Activated CD8-positive, alpha-beta T cell treated with anti-CD3 and anti-CD28 coated beads, Interleukin-2, amount 10 ng/mL, durations not matched to agents 7 days and 5 days (primary cell): ENCODE measurements at regions not wholly inside any gene's neighbourhood (a gene's known extent, or its start where the extent isn't known, plus 50 kb on each side); places are given as distances from the start of the nearest gene placed in this dataset.
"Not testable (repeated sequence)": the region's sequence is repeated elsewhere in the genome, so short reads cannot be mapped to it uniquely, and the experiment has no call there.

Experiments
- ATAC-seq: fragments of 150-1000 bp; cut with Tn5 transposase; one replicate; pipeline ENCODE4 v1.10.0; 2021; ENCODE audit warnings: moderate library complexity
- CTCF ChIA-PET: fragments of 350-600 bp; sonication (Branson Sonifier 250); formaldehyde crosslinking; loops from one replicate; lab custom pipeline; 2021; ENCODE audit warnings: antibody characterized with exemption; lab: Charles Lee
- POLR2A ChIA-PET: fragments of 350-600 bp; sonication (Branson Sonifier 250); formaldehyde crosslinking; loops from one replicate; lab custom pipeline; 2021; ENCODE audit warnings: antibody characterized with exemption; lab: Charles Lee
- DNase-seq: peaks from one replicate; pipeline ENCODE4 v3.0.0-alpha.2; 2020
- H3K27ac Mint-ChIP-seq: one replicate; pipeline ENCODE4 v1.8.0; 2021; ENCODE audit warnings: mild to moderate bottlenecking, mixed read lengths
- H3K27me3 Mint-ChIP-seq: one replicate; pipeline ENCODE4 v1.8.0; 2021; ENCODE audit warnings: low read depth, mixed read lengths
- H3K36me3 Mint-ChIP-seq: one replicate; pipeline ENCODE4 v1.8.0; 2021; ENCODE audit warnings: low read depth, mixed read lengths
- H3K4me1 Mint-ChIP-seq: one replicate; pipeline ENCODE4 v1.8.0; 2021; ENCODE audit warnings: low read depth, mixed read lengths
- H3K4me3 Mint-ChIP-seq: one replicate; pipeline ENCODE4 v1.8.0; 2021; ENCODE audit warnings: mild to moderate bottlenecking, mixed read lengths
- H3K9me3 Mint-ChIP-seq: one replicate; pipeline ENCODE4 v1.8.0; 2022; ENCODE audit warnings: mixed read lengths; ENCODE audit not compliant: insufficient read depth

DNA sequence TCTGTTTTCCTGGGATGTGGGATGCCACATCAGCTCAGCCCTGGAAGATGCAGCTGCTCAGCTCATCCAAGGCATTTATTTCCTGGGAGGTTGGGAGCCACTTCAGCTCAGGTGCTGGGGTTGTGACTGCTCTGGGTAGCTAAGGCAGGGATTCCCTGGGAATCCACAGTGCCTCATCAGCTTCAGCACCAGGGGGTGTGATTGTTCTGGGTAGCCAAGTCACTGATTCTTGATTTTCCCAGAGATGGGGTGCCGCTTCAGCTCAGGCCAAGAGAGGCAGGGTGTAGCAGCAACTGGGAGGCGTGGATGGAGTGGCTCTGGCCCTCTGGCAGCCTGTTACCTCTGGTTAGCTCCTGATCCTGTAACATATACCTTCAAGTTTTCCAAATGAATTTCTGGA is 81.3 kb upstream of the PRMT8 start:
- ATAC-seq = no peak
- Mint-ChIP-seq H3K4me3 (no peak overlapping the region), H3K4me1 (no peaks in the 10 kb centered on the region), H3K27ac (no peak overlapping the region), H3K36me3 (peaks cover 4% of the 10 kb centered on the region), H3K9me3 (peaks cover 20% of the 10 kb centered on the region), H3K27me3 (no peaks in the 10 kb centered on the region)
- no peak for DNase-seq
- POLR2A ChIA-PET = no interaction called here
- CTCF ChIA-PET = no interaction called here

GRCh38 chr12:3416159-3416558 is 74.8 kb upstream of the PRMT8 start:
- no peak overlapping the region for H3K27ac Mint-ChIP-seq
- no peaks in the 10 kb centered on the region for H3K9me3 Mint-ChIP-seq
- CTCF ChIA-PET = interaction anchor here (0.9 kb wide), 1 partner anchor 116 kb away, joined by 3 read pairs; no protein-coding TSS in a partner anchor
- H3K4me3 Mint-ChIP-seq = no peak overlapping the region
- no peaks in the 10 kb centered on the region for H3K4me1 Mint-ChIP-seq
- H3K27me3 Mint-ChIP-seq = peaks cover 2% of the 10 kb centered on the region
- no peak for DNase-seq
- H3K36me3 Mint-ChIP-seq = no peaks in the 10 kb centered on the region
- POLR2A ChIA-PET = no interaction called here
- no peak for ATAC-seq

DNA sequence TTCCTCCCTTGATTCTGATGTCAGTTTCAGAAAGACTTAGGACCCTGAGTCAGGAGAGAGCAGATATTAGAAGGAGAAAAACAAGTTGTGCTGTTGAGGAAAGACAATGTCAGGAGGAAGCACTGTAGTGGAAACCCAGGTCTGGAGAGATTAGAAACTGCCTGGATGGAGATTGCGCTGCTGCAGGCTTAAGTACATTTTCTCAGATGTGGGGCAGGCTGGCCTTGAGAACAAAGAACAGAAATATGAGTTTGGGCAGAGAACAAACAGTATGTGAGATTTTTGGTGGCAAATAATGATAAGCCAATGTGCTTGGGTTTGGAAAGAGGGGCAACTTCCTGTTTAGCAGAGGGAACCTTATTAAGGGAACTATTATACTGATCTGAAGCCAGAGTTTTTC is 74.3 kb upstream of the PRMT8 start:
- POLR2A ChIA-PET = no interaction called here
- CTCF ChIA-PET = no interaction called here
- no peak for DNase-seq

GRCh38 chr12:3417113-3417512 is 73.9 kb upstream of the PRMT8 start:
- ATAC-seq (no peak), DNase-seq (no peak)
- Mint-ChIP-seq H3K4me3 (no peak overlapping the region), H3K27ac (no peak overlapping the region), H3K4me1 (no peaks in the 10 kb centered on the region), H3K36me3 (no peaks in the 10 kb centered on the region), H3K9me3 (no peaks in the 10 kb centered on the region), H3K27me3 (peaks cover 2% of the 10 kb centered on the region)
- ChIA-PET CTCF (no interaction called here), POLR2A (no interaction called here)

More for the DNA sequence above, 74.3 kb upstream of the PRMT8 start:
- no peaks in the 10 kb centered on the region for H3K36me3 Mint-ChIP-seq
- H3K4me3 Mint-ChIP-seq = no peak overlapping the region
- ATAC-seq = no peak
- H3K27ac Mint-ChIP-seq = no peak overlapping the region
- no peaks in the 10 kb centered on the region for H3K4me1 Mint-ChIP-seq
- H3K9me3 Mint-ChIP-seq = no peaks in the 10 kb centered on the region
- peaks cover 2% of the 10 kb centered on the region for H3K27me3 Mint-ChIP-seq

DNA sequence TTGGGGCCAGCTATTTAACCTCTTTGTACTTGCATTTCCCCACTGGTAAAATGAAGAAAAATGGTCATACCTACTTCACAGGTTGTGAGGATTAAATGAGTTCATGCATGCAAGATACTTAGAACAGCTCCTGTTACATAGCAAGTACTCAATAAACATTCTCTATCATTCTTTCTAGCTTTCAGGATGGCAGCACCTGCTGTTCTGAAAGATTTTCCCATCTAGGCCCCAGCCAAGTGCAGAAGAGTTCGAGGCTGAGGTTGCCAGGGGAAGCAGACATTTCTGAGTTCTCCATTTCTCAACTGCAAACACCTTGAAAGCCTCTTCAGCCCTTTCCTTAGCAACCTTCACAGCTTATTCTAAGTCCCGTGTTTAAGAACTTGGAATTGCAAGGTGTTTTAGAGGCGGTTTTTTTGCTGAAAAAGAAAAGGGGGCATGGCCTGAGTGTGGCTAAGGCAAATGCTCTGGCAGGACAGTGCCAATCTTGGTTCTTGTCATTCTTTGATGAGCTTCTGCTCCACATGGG is 73.0 kb upstream of the PRMT8 start:
- ChIA-PET POLR2A (no interaction called here), CTCF (no interaction called here)
- no peaks in the 10 kb centered on the region for H3K4me1 Mint-ChIP-seq
- no peaks in the 10 kb centered on the region for H3K36me3 Mint-ChIP-seq
- no peak overlapping the region for H3K4me3 Mint-ChIP-seq
- peaks cover 2% of the 10 kb centered on the region for H3K27me3 Mint-ChIP-seq
- no peaks in the 10 kb centered on the region for H3K9me3 Mint-ChIP-seq
- DNase-seq (no peak), ATAC-seq (no peak)
- no peak overlapping the region for H3K27ac Mint-ChIP-seq

- no peaks in the 10 kb centered on the region for H3K4me1 Mint-ChIP-seq
- no peaks in the 10 kb centered on the region for H3K36me3 Mint-ChIP-seq
- H3K4me3 Mint-ChIP-seq = no peak overlapping the region
- DNase-seq (no peak), ATAC-seq (no peak)
- H3K27ac Mint-ChIP-seq = no peak overlapping the region
- POLR2A ChIA-PET = no interaction called here
- H3K27me3 Mint-ChIP-seq = peaks cover 2% of the 10 kb centered on the region
- H3K9me3 Mint-ChIP-seq = no peaks in the 10 kb centered on the region
- CTCF ChIA-PET = no interaction called here
These were observed 72.2 kb upstream of the PRMT8 start for GRCh38 chr12:3418609-3419390.

DNA sequence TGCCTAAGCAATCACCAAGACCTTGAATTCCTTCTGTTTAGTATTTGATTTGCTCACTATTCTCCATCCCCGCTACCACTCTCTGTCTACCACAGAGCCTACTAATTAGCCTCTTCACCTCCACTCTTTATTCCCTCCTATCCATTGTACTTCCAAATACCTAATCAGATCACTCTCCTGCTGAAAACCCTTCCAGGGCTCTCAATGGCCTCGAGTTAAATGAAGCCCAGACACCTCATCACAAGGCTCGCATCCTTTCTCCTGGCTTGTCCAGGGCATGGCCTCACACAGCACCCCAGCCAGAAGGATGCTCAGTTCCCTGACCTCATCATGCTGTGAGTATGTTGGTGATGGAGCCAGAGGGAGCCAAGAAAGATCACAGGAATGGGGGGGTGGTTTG is 71.4 kb upstream of the PRMT8 start:
- Mint-ChIP-seq H3K4me3 (no peak overlapping the region), H3K36me3 (no peaks in the 10 kb centered on the region), H3K4me1 (no peaks in the 10 kb centered on the region), H3K9me3 (no peaks in the 10 kb centered on the region), H3K27me3 (peaks cover 2% of the 10 kb centered on the region), H3K27ac (no peak overlapping the region)
- ChIA-PET CTCF (no interaction called here), POLR2A (no interaction called here)
- ATAC-seq (no peak), DNase-seq (no peak)

- CTCF ChIA-PET = no interaction called here
- no peaks in the 10 kb centered on the region for H3K4me1 Mint-ChIP-seq
- no peak for ATAC-seq
- no peak for DNase-seq
- no peaks in the 10 kb centered on the region for H3K9me3 Mint-ChIP-seq
- no peak overlapping the region for H3K27ac Mint-ChIP-seq
- POLR2A ChIA-PET = no interaction called here
- H3K27me3 Mint-ChIP-seq = peaks cover 2% of the 10 kb centered on the region
- no peaks in the 10 kb centered on the region for H3K36me3 Mint-ChIP-seq
- H3K4me3 Mint-ChIP-seq = no peak overlapping the region
These were observed 70.3 kb upstream of the PRMT8 start for GRCh38 chr12:3420693-3421092.

GRCh38 chr12:3421191-3421978 is 69.6 kb upstream of the PRMT8 start:
- no peaks in the 10 kb centered on the region for H3K9me3 Mint-ChIP-seq
- POLR2A ChIA-PET = no interaction called here
- no peak overlapping the region for H3K4me3 Mint-ChIP-seq
- no peak overlapping the region for H3K27ac Mint-ChIP-seq
- H3K36me3 Mint-ChIP-seq = no peaks in the 10 kb centered on the region
- ATAC-seq (no peak), DNase-seq (no peak)
- H3K27me3 Mint-ChIP-seq = peaks cover 2% of the 10 kb centered on the region
- H3K4me1 Mint-ChIP-seq = no peaks in the 10 kb centered on the region
- CTCF ChIA-PET = no interaction called here

DNA sequence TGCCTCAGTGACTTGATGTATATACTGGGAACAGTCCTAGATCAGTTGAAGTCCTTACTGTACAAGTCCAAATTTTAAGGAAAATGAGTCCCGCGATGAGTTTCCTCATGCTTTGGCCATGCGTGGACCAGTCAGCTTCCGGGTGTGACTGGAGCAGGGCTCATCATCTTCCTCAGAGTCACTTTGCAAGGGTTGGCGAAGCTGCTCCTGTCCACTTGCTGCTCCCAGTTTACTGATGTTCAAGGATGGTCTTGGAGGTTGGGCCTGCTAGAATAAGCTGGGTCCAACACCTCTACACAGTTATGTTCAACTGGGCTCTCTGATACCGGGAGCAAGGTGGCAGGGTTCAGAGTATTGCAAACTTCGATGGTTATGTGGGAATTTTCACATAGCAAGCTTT is 66.2 kb upstream of the PRMT8 start:
- H3K36me3 Mint-ChIP-seq, H3K4me3 Mint-ChIP-seq, ATAC-seq, H3K9me3 Mint-ChIP-seq, H3K27ac Mint-ChIP-seq, H3K4me1 Mint-ChIP-seq, DNase-seq, POLR2A ChIA-PET: not testable (repeated sequence)
- H3K27me3 Mint-ChIP-seq = peaks cover 10% of the 10 kb centered on the region
- CTCF ChIA-PET = interaction anchor here (1.2 kb wide), 1 partner anchor 124 kb away, joined by 4 read pairs; no protein-coding TSS in a partner anchor

GRCh38 chr12:3427956-3428355 is 63.0 kb upstream of the PRMT8 start:
- DNase-seq (no peak), ATAC-seq (no peak)
- ChIA-PET CTCF (no interaction called here), POLR2A (no interaction called here)
- Mint-ChIP-seq H3K4me1 (peaks cover 12% of the 10 kb centered on the region), H3K36me3 (peaks cover 7% of the 10 kb centered on the region), H3K9me3 (peaks cover 8% of the 10 kb centered on the region), H3K27me3 (peaks cover 10% of the 10 kb centered on the region), H3K27ac (no peak overlapping the region), H3K4me3 (no peak overlapping the region)

DNA sequence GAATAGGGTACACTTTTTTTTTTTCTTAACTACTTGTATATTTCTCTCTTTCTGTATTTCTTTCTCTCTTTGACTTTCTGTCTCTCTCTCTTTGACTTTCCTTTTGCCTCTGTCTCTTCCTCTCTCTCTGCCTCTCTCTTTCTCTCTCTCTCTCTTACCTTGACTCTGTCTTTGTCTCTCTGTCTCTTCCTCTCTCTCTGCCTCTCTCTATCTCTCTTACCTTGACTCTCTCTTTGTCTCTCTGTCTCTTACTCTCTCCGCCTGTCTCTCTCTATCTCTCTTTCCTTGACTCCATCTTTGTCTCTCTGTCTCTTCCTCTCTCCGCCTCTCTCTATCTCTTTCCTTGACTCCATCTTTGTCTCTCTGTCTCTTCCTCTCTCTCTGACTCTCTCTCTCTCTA is 62.4 kb upstream of the PRMT8 start:
- Mint-ChIP-seq H3K4me1 (peaks cover 12% of the 10 kb centered on the region), H3K4me3 (no peak overlapping the region), H3K9me3 (peaks cover 8% of the 10 kb centered on the region), H3K27me3 (peaks cover 10% of the 10 kb centered on the region), H3K27ac (no peak overlapping the region), H3K36me3 (peaks cover 7% of the 10 kb centered on the region)
- CTCF ChIA-PET = no interaction called here
- DNase-seq = no peak
- POLR2A ChIA-PET = no interaction called here
- no peak for ATAC-seq
